IMR-90 (cell line): ENCODE measurements at regions not wholly inside any gene's neighbourhood (a gene's known extent, or its start where the extent isn't known, plus 50 kb on each side); places are given as distances from the start of the nearest gene placed in this dataset.

ENCODE experiments used
- ATAC-seq: fragments of 200-7000 bp; cut with Tn5 transposase; 2 replicates; pipeline ENCODE4 v1.9.1; 2020; ENCODE audit warnings: low read depth, mild to moderate bottlenecking, moderate library complexity
- BruUV-seq: library from RNA; stranded (reverse); fragments of 400-500 nt; replicated peaks from 2 replicates; lab custom pipeline; 2021; lab: Mats Ljungman, UMichigan
- CTCF ChIA-PET: fragments of 300-600 bp; formaldehyde crosslinking; extraction: SDS; loops from one replicate; lab custom pipeline; 2021; ENCODE audit warnings: antibody characterized with exemption; lab: Yijun Ruan, JAX
- POLR2A ChIA-PET: fragments of 300-600 bp; sonication (Branson Sonifier 250); formaldehyde crosslinking; loops from one replicate; lab custom pipeline; 2022; ENCODE audit warnings: antibody characterized with exemption; ENCODE audit not compliant: unreplicated experiment; lab: Charles Lee
- DNase-seq: peaks from one replicate; pipeline ENCODE4 v3.0.0; 2013
- H2AFZ ChIP-seq: replicated peaks from 2 replicates; pipeline ENCODE3; 2013; ENCODE audit warnings: low read length, mild to moderate bottlenecking; ENCODE audit not compliant: poor library complexity
- H2AK5ac ChIP-seq: 2 replicates; pipeline ENCODE4 v1.6.1; 2013; ENCODE audit warnings: low read depth, low read length, inconsistent platforms
- H2AK9ac ChIP-seq: replicated peaks from 2 replicates; pipeline ENCODE3; 2013; ENCODE audit warnings: mild to moderate bottlenecking, low read depth, low read length, moderate library complexity; ENCODE audit not compliant: poor library complexity
- H2BK120ac ChIP-seq: 2 replicates; pipeline ENCODE4 v1.6.1; 2013; ENCODE audit warnings: low read depth, low read length, inconsistent platforms
- H2BK15ac ChIP-seq: 3 replicates; pipeline ENCODE4 v1.6.1; 2013; ENCODE audit warnings: low read depth, low read length, inconsistent platforms
- H2BK20ac ChIP-seq: 2 replicates; pipeline ENCODE4 v1.6.1; 2013; ENCODE audit warnings: low read depth, mild to moderate bottlenecking, inconsistent platforms, low read length, moderate library complexity
- H2BK5ac ChIP-seq: 2 replicates; pipeline ENCODE4 v1.6.1; 2013; ENCODE audit warnings: mild to moderate bottlenecking, low read depth, low read length, inconsistent platforms; ENCODE audit not compliant: poor library complexity, severe bottlenecking
- H3K14ac ChIP-seq: replicated peaks from 2 replicates; pipeline ENCODE4 v1.6.1; 2013; ENCODE audit warnings: low read depth, low read length, inconsistent platforms
- H3K18ac ChIP-seq: 2 replicates; pipeline ENCODE4 v1.6.1; 2013; ENCODE audit warnings: low read depth, low read length, control low read depth
- H3K23ac ChIP-seq: 2 replicates; pipeline ENCODE4 v1.6.1; 2013; ENCODE audit warnings: low read depth, low read length, inconsistent platforms
- H3K27ac ChIP-seq: 2 replicates; pipeline ENCODE4 v1.5.1; 2013; ENCODE audit warnings: mild to moderate bottlenecking, control low read depth, low read length; ENCODE audit not compliant: insufficient read depth
- H3K27me3 ChIP-seq: 2 replicates; pipeline ENCODE4 v1.6.1; 2013; ENCODE audit warnings: low read length; ENCODE audit not compliant: control insufficient read depth, insufficient read depth
- H3K36me3 ChIP-seq: 2 replicates; pipeline ENCODE4 v1.6.1; 2013; ENCODE audit warnings: low read length, mixed read lengths; ENCODE audit not compliant: control insufficient read depth, insufficient read depth
- H3K4ac ChIP-seq: 2 replicates; pipeline ENCODE4 v1.6.1; 2013; ENCODE audit warnings: low read depth, low read length, inconsistent platforms
- H3K4me1 ChIP-seq: 2 replicates; pipeline ENCODE4 v1.6.1; 2013; ENCODE audit warnings: low read length, mixed read lengths; ENCODE audit not compliant: control insufficient read depth, insufficient read depth
- H3K4me2 ChIP-seq: 2 replicates; pipeline ENCODE4 v1.6.1; 2013; ENCODE audit warnings: low read depth, mild to moderate bottlenecking, control low read depth, low read length, moderate library complexity
- H3K4me3 ChIP-seq: 2 replicates; pipeline ENCODE4 v1.5.1; 2013; ENCODE audit warnings: low read depth, mild to moderate bottlenecking, control low read depth, low read length, moderate library complexity; ENCODE audit not compliant: insufficient read depth
- H3K56ac ChIP-seq: 2 replicates; pipeline ENCODE4 v1.6.1; 2013; ENCODE audit warnings: low read length, inconsistent platforms; ENCODE audit not compliant: insufficient read depth; ENCODE audit errors: extremely low read depth
- H3K79me1 ChIP-seq, 2 experiments: 2 replicates each; pipeline ENCODE4 v1.6.1; 2013; ENCODE audit warnings: low read length in 2 of 2, inconsistent platforms in 1 of 2, low read depth in 1 of 2
- H3K9ac ChIP-seq: 2 replicates; pipeline ENCODE4 v1.6.1; 2013; ENCODE audit warnings: low read depth, low read length, control low read depth
- H3K9me1 ChIP-seq: 2 replicates; pipeline ENCODE4 v1.6.1; 2013; ENCODE audit warnings: low read length, inconsistent platforms; ENCODE audit not compliant: insufficient read depth
- H3K9me3 ChIP-seq: 2 replicates; pipeline ENCODE4 v1.6.1; 2013; ENCODE audit warnings: low read length; ENCODE audit not compliant: control insufficient read depth, insufficient read depth
- H4K20me1 ChIP-seq: 2 replicates; pipeline ENCODE4 v1.6.1; 2013; ENCODE audit warnings: low read length, inconsistent platforms; ENCODE audit not compliant: insufficient read depth
- H4K5ac ChIP-seq: 2 replicates; pipeline ENCODE4 v1.6.1; 2013; ENCODE audit warnings: mild to moderate bottlenecking, low read depth, low read length, control low read depth
- H4K8ac ChIP-seq, 2 experiments: 2 replicates each; pipeline ENCODE4 v1.6.1; 2013; ENCODE audit warnings: low read depth in 2 of 2, low read length in 2 of 2, control low read depth in 1 of 2, inconsistent platforms in 1 of 2
- H4K91ac ChIP-seq: 2 replicates; pipeline ENCODE4 v1.6.1; 2013; ENCODE audit warnings: low read depth, low read length, inconsistent platforms; ENCODE audit not compliant: insufficient read depth
- BHLHE40 ChIP-seq: fragments of 150-350 bp; IDR thresholded peaks from 2 replicates; pipeline ENCODE4 v1.6.1; 2016; ENCODE audit warnings: mild to moderate bottlenecking, low read depth, low read length
- CTCF ChIP-seq: conservative IDR thresholded peaks from 2 replicates; pipeline ENCODE4 v1.5.1; 2012; ENCODE audit warnings: mild to moderate bottlenecking, low read depth, low read length, improper control_type of control experiment
- FOS ChIP-seq: fragments of 150-350 bp; IDR thresholded peaks from 2 replicates; pipeline ENCODE4 v1.6.1; 2016; ENCODE audit warnings: low read depth, low read length
- MAFK ChIP-seq: IDR thresholded peaks from 2 replicates; pipeline ENCODE4 v1.6.1; 2012; ENCODE audit warnings: low read depth, low read length, improper control_type of control experiment
- MAZ ChIP-seq: IDR thresholded peaks from 2 replicates; pipeline ENCODE4 v1.6.1; 2012; ENCODE audit warnings: low read depth, mild to moderate bottlenecking, low read length, improper control_type of control experiment, moderate library complexity, borderline replicate concordance
- MXI1 ChIP-seq: IDR thresholded peaks from 2 replicates; pipeline ENCODE4 v1.6.1; 2012; ENCODE audit warnings: low read depth, mild to moderate bottlenecking, low read length, moderate library complexity, borderline replicate concordance
- NFE2L2 ChIP-seq: fragments of 150-350 bp; IDR thresholded peaks from 2 replicates; pipeline ENCODE4 v1.6.1; 2016; ENCODE audit warnings: low read depth, mild to moderate bottlenecking, low read length
- POLR2A ChIP-seq: IDR thresholded peaks from 2 replicates; pipeline ENCODE4 v1.6.1; 2012; ENCODE audit warnings: mild to moderate bottlenecking, low read depth, low read length
- RAD21 ChIP-seq: IDR thresholded peaks from 2 replicates; pipeline ENCODE4 v1.6.1; 2012; ENCODE audit warnings: low read length, improper control_type of control experiment
- RCOR1 ChIP-seq: IDR thresholded peaks from 2 replicates; pipeline ENCODE4 v1.6.1; 2012; ENCODE audit warnings: mild to moderate bottlenecking, low read length, improper control_type of control experiment; ENCODE audit not compliant: insufficient replicate concordance
- WGBS, 2 experiments: methylation state at CpG; one replicate each; pipeline versions ENCODE4 v1.1.5 to v1.1.7; 2013; ENCODE audit warnings: missing lambda C conversion rate in 2 of 2; ENCODE audit not compliant: insufficient read length in 1 of 2; ENCODE audit errors: extremely low coverage in 2 of 2; 5-methylcytosine and 5-hydroxymethylcytosine counted together
- dilution Hi-C: fragments of 300-500 bp; cut with HindIII; formaldehyde crosslinking; loops from one replicate; pipeline ENCODE4 v1.14.3; 2018; ENCODE audit warnings: low sequenced_read_pairs; ENCODE audit not compliant: unreplicated experiment
- in situ Hi-C: fragments of 300-500 bp; cut with MboI; formaldehyde crosslinking; loops from 3 replicates; pipeline ENCODE4 v1.14.3; 2019; ENCODE audit warnings: low sequenced_read_pairs, inconsistent platforms, mixed read lengths
- intact Hi-C: fragments of 100-400 bp; cut with micrococcal nuclease; formaldehyde crosslinking; loops from 2 replicates; pipeline ENCODE4 v1.10.0; 2022
- TF ChIP-seq, protein P1 (sequence below): fragments of 150-350 bp; IDR thresholded peaks from 2 replicates; pipeline ENCODE4 v1.6.1; 2016; ENCODE audit warnings: low read depth, mild to moderate bottlenecking, low read length, moderate library complexity, borderline replicate concordance

DNA sequence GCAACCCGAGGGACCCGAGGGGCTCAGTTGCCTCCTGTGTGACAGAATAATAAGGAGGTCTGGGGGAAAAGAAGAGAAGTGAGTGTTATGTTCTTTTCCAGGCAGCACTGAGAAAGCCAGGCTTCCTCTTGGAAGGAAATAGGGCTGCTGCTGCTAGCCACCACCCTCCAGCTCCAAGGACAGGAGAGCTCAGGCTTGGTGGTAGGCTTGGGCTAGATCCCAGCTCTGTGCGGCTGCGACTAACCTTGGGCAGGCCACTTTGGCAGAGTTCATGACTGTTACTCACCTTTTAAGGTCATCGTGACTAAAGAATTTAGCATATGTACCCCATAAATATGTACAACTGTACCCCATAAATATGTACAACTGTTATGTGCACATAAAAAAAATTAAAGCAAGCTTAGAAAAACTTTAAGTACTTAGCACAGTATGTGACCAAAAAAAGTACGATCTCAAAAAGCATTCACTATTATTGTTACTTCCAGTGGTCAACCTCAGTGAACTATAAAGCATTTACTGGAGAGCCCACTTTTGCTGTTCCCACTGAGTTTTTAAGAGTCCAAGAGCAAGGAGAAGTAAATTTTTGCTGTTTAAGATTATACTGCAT, 124.7 kb upstream of the POU2AF2 start (continued):
- TF ChIP-seq CTCF (no peak), MAFK (no peak), MXI1 (no peak), FOS (no peak), POLR2A (no peak), RCOR1 (no peak)

DNA sequence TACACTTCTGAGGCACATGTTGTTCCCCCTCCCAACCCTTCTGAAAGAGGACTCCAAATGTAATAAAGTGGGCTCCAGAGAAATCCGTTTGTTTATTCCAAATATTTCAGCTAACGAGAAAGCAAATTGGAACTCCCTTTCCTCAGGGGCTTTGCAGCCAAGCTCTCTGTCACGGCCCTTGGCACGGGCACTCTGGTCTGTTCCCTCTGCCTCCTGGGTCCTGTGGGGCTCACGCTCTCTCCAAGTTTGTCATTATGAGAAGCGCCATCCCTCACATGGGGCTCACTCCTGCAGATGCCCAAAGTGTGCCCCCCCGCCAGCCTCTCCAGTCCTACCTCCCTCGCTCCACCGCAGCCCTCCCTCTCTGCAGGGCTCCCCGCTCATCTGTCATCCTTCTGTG, 125.4 kb upstream of the POU2AF2 start:
- no peak overlapping the region for H3K9ac ChIP-seq
- H3K4me3 ChIP-seq, result no peak overlapping the region
- intact Hi-C loops, result no loop called here
- no peak overlapping the region for H2AK9ac ChIP-seq
- H3K56ac ChIP-seq, result no peak overlapping the region
- dilution Hi-C loops, result no loop called here
- H3K27ac ChIP-seq, result no peak overlapping the region
- no peak overlapping the region for H2AK5ac ChIP-seq
- H4K8ac ChIP-seq, result no peak overlapping the region
- in situ Hi-C loops, result no loop called here
- H3K36me3 ChIP-seq, result no peaks in the 10 kb centered on the region
- CTCF ChIA-PET, result no interaction called here
- ATAC-seq (no peak), DNase-seq (no peak)
- H3K79me1 ChIP-seq, result no peaks in the 10 kb centered on the region
- no peak overlapping the region for H3K4me2 ChIP-seq
- no peak overlapping the region for H2BK15ac ChIP-seq
- no peak overlapping the region for H3K14ac ChIP-seq
- H3K4ac ChIP-seq, result no peak overlapping the region
- WGBS, 2 experiments, result 50% methylated on average over 2 of the region's 10 CpGs; no CpG with 5 or more reads in 1 of the 2 experiments
- no peak overlapping the region for H2BK120ac ChIP-seq
- BruUV-seq, result no TSS peak
- H4K5ac ChIP-seq, result no peak overlapping the region
- no peak overlapping the region for H4K91ac ChIP-seq
- no peak overlapping the region for H3K18ac ChIP-seq
- POLR2A ChIA-PET, result no interaction called here
- no peaks in the 10 kb centered on the region for H4K20me1 ChIP-seq
- no peak overlapping the region for H3K23ac ChIP-seq
- peaks cover 2% of the 10 kb centered on the region for H3K27me3 ChIP-seq
- no peak overlapping the region for H2AFZ ChIP-seq
- no peaks in the 10 kb centered on the region for H3K4me1 ChIP-seq
- H3K9me1 ChIP-seq, result no peaks in the 10 kb centered on the region
- no peak overlapping the region for H2BK5ac ChIP-seq
- H3K9me3 ChIP-seq, result no peaks in the 10 kb centered on the region
- no peak overlapping the region for H2BK20ac ChIP-seq
- TF ChIP-seq, protein P1, sequence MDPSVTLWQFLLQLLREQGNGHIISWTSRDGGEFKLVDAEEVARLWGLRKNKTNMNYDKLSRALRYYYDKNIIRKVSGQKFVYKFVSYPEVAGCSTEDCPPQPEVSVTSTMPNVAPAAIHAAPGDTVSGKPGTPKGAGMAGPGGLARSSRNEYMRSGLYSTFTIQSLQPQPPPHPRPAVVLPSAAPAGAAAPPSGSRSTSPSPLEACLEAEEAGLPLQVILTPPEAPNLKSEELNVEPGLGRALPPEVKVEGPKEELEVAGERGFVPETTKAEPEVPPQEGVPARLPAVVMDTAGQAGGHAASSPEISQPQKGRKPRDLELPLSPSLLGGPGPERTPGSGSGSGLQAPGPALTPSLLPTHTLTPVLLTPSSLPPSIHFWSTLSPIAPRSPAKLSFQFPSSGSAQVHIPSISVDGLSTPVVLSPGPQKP, result no peak
- TF ChIP-seq NFE2L2, result no peak
- no peak for TF ChIP-seq CTCF
- no peak for TF ChIP-seq BHLHE40
- no peak for TF ChIP-seq RCOR1
- TF ChIP-seq MAZ, result no peak
- no peak for TF ChIP-seq RAD21
- TF ChIP-seq POLR2A, result no peak
- TF ChIP-seq MAFK, result no peak
